ENCODE measurements at regions not wholly inside any gene's neighbourhood (a gene's known extent, or its start where the extent isn't known, plus 50 kb on each side); places are given as distances from the start of the nearest gene placed in this dataset.
A peak's percentile ranks its signal among the peaks of the same experiment; 100 is the strongest.

DNA sequence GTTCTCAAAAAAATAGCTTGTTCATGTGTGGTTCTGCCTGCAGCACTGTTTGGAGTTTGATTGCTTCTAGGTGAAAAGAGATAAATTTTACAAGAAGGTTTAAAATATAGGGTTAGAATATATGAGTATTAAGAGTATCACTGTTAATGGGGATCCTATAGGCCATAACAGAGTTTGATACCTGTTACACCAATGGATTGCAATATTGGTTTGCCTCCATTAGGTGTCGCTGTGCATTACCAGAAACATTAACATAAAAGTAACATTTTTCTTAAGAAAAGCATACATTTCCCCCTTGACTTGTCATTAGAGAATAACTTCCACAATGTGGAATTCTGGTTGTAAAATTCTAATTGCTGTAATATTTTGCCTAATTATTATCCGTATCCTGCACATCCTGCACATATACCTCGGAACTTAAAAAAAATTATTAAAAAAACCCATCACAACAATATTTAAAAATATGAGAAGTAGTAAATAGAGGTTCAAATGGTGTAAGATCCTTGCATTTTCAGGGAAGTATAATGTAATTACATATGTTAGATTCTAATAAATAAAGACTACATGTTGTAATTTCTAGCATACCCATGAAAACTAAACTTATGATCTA is 63.0 kb downstream of the CYP4A11 start:
- DNase-seq (ENCODE audit: low spot score): peak; percentile 47

GRCh38 chr1:46876093-46876492 is 65.2 kb downstream of the CYP4A11 start:
- peak; percentile 17 for DNase-seq (ENCODE audit: low spot score)
